ENCODE measurements at regions not wholly inside any gene's neighbourhood (a gene's known extent, or its start where the extent isn't known, plus 50 kb on each side); places are given as distances from the start of the nearest gene placed in this dataset.

DNA sequence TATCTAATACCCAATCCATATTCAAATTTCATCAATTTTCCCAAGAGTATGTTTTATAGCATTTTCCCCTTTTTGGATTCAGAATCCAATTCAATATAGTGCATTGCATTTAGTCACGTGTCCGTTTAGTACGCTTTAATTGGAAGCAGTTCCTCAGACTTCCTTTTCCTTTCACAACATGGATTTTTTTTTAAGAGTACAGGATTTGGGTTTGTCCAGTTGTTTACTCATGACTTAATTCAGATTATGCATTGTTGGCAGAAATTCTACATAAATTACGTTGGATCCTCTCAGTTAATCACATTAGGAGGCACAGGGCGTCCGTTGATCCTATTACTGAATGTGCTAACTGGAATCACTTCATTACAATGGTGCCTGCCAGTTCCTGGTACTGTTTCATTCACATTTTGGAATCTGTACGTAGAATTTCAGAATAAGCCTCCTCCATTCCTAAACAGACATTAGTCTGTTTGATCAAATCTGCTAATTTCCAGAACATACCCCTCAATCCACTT lies 70.0 kb upstream of the ATIC start:
- 95% methylated on average over 3 of the region's 7 CpGs for WGBS (ENCODE audit: insufficient coverage)
- Histone ChIP-seq H3K4me3 (replicated peaks in 1 of 3; ENCODE audit: low read depth in 2 of 3, low read length in 3 of 3) (no peak overlapping the region), H3K9ac (ENCODE audit: insufficient read depth, low read length, poor library complexity, severe bottlenecking) (no peak overlapping the region), H3K27ac (ENCODE audit: low read depth in 1 of 2, low read length in 2 of 2) (no peak overlapping the region), H3K27me3 (ENCODE audit: control insufficient read depth in 2 of 2, insufficient read depth in 2 of 2, low read length in 2 of 2) (no peaks in the 10 kb centered on the region), H2AFZ (ENCODE audit: insufficient read depth, low read depth, low read length, poor library complexity, severe bottlenecking) (no peak overlapping the region), H3K4me1 (ENCODE audit: control insufficient read depth in 1 of 2, insufficient read depth in 2 of 2, low read length in 2 of 2) (no peaks in the 10 kb centered on the region), H4K20me1 (ENCODE audit: insufficient read depth, low read length) (no peaks in the 10 kb centered on the region), H3K9me3 (replicated peaks in 1 of 2; ENCODE audit: control insufficient read depth in 1 of 2, insufficient read depth in 1 of 2, low read length in 2 of 2) (peaks cover 0 to 9% of the 10 kb centered on the region in 2 donors), H3K79me2 (ENCODE audit: insufficient read depth, low read length) (no peaks in the 10 kb centered on the region), H3K4me2 (replicated peaks; ENCODE audit: extremely low read depth, low read length, poor library complexity, severe bottlenecking) (no peak overlapping the region), H3K36me3 (replicated peaks in 1 of 2; ENCODE audit: control insufficient read depth in 1 of 2, insufficient read depth in 2 of 2, low read length in 2 of 2) (no peaks in the 10 kb centered on the region)
- no peak for DNase-seq
- peaks cover 2 to 16% (median 3%) of the 10 kb centered on the region in 7 donors for H3K9me3 Mint-ChIP-seq
- TF ChIP-seq, protein P1, sequence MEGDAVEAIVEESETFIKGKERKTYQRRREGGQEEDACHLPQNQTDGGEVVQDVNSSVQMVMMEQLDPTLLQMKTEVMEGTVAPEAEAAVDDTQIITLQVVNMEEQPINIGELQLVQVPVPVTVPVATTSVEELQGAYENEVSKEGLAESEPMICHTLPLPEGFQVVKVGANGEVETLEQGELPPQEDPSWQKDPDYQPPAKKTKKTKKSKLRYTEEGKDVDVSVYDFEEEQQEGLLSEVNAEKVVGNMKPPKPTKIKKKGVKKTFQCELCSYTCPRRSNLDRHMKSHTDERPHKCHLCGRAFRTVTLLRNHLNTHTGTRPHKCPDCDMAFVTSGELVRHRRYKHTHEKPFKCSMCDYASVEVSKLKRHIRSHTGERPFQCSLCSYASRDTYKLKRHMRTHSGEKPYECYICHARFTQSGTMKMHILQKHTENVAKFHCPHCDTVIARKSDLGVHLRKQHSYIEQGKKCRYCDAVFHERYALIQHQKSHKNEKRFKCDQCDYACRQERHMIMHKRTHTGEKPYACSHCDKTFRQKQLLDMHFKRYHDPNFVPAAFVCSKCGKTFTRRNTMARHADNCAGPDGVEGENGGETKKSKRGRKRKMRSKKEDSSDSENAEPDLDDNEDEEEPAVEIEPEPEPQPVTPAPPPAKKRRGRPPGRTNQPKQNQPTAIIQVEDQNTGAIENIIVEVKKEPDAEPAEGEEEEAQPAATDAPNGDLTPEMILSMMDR (IDR thresholded peaks at IDR 0.05), result no peak
- no peak overlapping the region for H3K4me3 Mint-ChIP-seq
- intact Hi-C loops (cut with micrococcal nuclease), result no loop called here
- H3K27ac Mint-ChIP-seq, result no peak overlapping the region
- no peaks in the 10 kb centered on the region for H3K36me3 Mint-ChIP-seq
- H3K27me3 Mint-ChIP-seq (ENCODE audit: low read depth in 3 of 3), result peaks cover 0 to 2% (median 0%) of the 10 kb centered on the region in 3 donors
- no peaks in the 10 kb centered on the region for H3K4me1 Mint-ChIP-seq

DNA sequence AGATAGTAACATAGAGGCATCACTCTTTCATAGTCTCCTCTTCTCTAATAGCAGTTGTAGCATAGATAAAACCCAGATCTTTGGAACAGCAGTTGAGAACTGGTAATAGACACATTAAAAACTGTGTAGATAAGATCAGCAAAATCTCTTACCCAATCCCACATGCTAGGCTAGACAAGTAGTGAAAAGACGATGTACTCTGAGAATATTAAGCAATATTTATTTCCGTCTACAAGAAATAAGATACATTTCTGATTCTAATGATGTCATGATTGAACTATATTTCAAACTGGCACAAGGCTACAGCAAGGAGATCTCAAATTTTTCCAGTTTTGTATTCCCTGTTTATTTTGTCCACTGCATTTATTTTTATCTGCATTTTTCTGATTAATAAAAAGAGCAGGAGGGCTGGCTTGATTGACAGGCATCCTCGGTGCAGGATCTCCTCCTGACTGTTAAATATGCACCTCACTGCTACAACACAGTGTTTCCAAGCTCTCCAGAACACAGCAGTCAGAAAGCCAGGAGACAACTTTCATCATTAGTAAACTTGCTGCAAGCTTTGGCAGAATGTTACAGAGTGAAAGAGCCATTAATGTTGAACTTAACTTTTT lies 73.3 kb upstream of the ATIC start:
- Mint-ChIP-seq H3K9me3 (peaks cover 0 to 4% (median 0%) of the 10 kb centered on the region in 7 donors), H3K27me3 (ENCODE audit: low read depth in 3 of 3) (peaks cover 2 to 4% (median 2%) of the 10 kb centered on the region in 3 donors), H3K4me3 (no peak overlapping the region), H3K27ac (no peak overlapping the region), H3K36me3 (no peaks in the 10 kb centered on the region), H3K4me1 (no peaks in the 10 kb centered on the region)
- no peak for DNase-seq
- no peaks in the 10 kb centered on the region for H3K4me1 ChIP-seq (ENCODE audit: control insufficient read depth in 1 of 2, insufficient read depth in 2 of 2, low read length in 2 of 2)
- no peak overlapping the region for H3K4me2 ChIP-seq (replicated peaks; ENCODE audit: extremely low read depth, low read length, poor library complexity, severe bottlenecking)
- intact Hi-C loops (cut with micrococcal nuclease), result no loop called here
- no peaks in the 10 kb centered on the region for H3K36me3 ChIP-seq (replicated peaks in 1 of 2; ENCODE audit: control insufficient read depth in 1 of 2, insufficient read depth in 2 of 2, low read length in 2 of 2)
- no peak overlapping the region for H3K4me3 ChIP-seq (replicated peaks in 1 of 3; ENCODE audit: low read depth in 2 of 3, low read length in 3 of 3)
- no peak overlapping the region for H2AFZ ChIP-seq (ENCODE audit: insufficient read depth, low read depth, low read length, poor library complexity, severe bottlenecking)
- H3K27me3 ChIP-seq (ENCODE audit: control insufficient read depth in 2 of 2, insufficient read depth in 2 of 2, low read length in 2 of 2), result no peaks in the 10 kb centered on the region
- TF ChIP-seq, protein P1 (IDR thresholded peaks at IDR 0.05), result no peak
- no peak overlapping the region for H3K27ac ChIP-seq (ENCODE audit: low read depth in 1 of 2, low read length in 2 of 2)
- WGBS (ENCODE audit: insufficient coverage), result no CpG with 5 or more reads among the region's 3 CpGs
- H3K9ac ChIP-seq (ENCODE audit: insufficient read depth, low read length, poor library complexity, severe bottlenecking), result no peak overlapping the region
- H3K79me2 ChIP-seq (ENCODE audit: insufficient read depth, low read length), result no peaks in the 10 kb centered on the region
- H4K20me1 ChIP-seq (ENCODE audit: insufficient read depth, low read length), result no peaks in the 10 kb centered on the region
- H3K9me3 ChIP-seq (replicated peaks in 1 of 2; ENCODE audit: control insufficient read depth in 1 of 2, insufficient read depth in 1 of 2, low read length in 2 of 2), result no peaks in the 10 kb centered on the region
